ENCODE measurements at regions not wholly inside any gene's neighbourhood (a gene's known extent, or its start where the extent isn't known, plus 50 kb on each side); places are given as distances from the start of the nearest gene placed in this dataset.

GRCh38 chr3:159209459-159209858 lies 407.6 kb downstream of the MFSD1 start:
- Mint-ChIP-seq H3K9me3 (no peaks in the 10 kb centered on the region; the same call in 1 of the 2 replicates), H3K4me1 (ENCODE audit: low read depth) (no peaks in the 10 kb centered on the region), H3K27me3 (ENCODE audit: insufficient read depth) (peaks cover 13% of the 10 kb centered on the region), H3K4me3 (no peak overlapping the region), H3K27ac (no peak overlapping the region), H3K36me3 (ENCODE audit: low read depth) (no peaks in the 10 kb centered on the region)
- no peak for DNase-seq
- TF ChIP-seq CTCF (IDR thresholded peaks at IDR 0.05): no peak

GRCh38 chr3:159210336-159210735 lies 408.5 kb downstream of the MFSD1 start:
- Mint-ChIP-seq H3K9me3 (no peaks in the 10 kb centered on the region; the same call in 1 of the 2 replicates), H3K36me3 (ENCODE audit: low read depth) (no peaks in the 10 kb centered on the region), H3K27ac (no peak overlapping the region), H3K4me1 (ENCODE audit: low read depth) (no peaks in the 10 kb centered on the region), H3K4me3 (no peak overlapping the region), H3K27me3 (ENCODE audit: insufficient read depth) (peaks cover 12% of the 10 kb centered on the region)
- TF ChIP-seq CTCF (IDR thresholded peaks at IDR 0.05): no peak
- DNase-seq: no peak

GRCh38 chr3:159216311-159216710 lies 414.5 kb downstream of the MFSD1 start:
- no peaks in the 10 kb centered on the region for H3K9me3 Mint-ChIP-seq
- no peak for TF ChIP-seq CTCF (IDR thresholded peaks at IDR 0.05)
- H3K27me3 Mint-ChIP-seq (ENCODE audit: insufficient read depth): no peaks in the 10 kb centered on the region; the same call in 1 of the 2 replicates
- no peak overlapping the region for H3K4me3 Mint-ChIP-seq
- H3K4me1 Mint-ChIP-seq (ENCODE audit: low read depth): no peaks in the 10 kb centered on the region
- no peaks in the 10 kb centered on the region for H3K36me3 Mint-ChIP-seq (ENCODE audit: low read depth)
- no peak overlapping the region for H3K27ac Mint-ChIP-seq
- DNase-seq: no peak

GRCh38 chr3:159219231-159219630 lies 417.4 kb downstream of the MFSD1 start:
- H3K4me1 Mint-ChIP-seq (ENCODE audit: low read depth): no peaks in the 10 kb centered on the region
- DNase-seq: no peak
- H3K27ac Mint-ChIP-seq: no peak overlapping the region
- no peaks in the 10 kb centered on the region; the same call in 1 of the 2 replicates for H3K27me3 Mint-ChIP-seq (ENCODE audit: insufficient read depth)
- no peak for TF ChIP-seq CTCF (IDR thresholded peaks at IDR 0.05)
- H3K4me3 Mint-ChIP-seq: no peak overlapping the region
- H3K36me3 Mint-ChIP-seq (ENCODE audit: low read depth): no peaks in the 10 kb centered on the region
- no peaks in the 10 kb centered on the region for H3K9me3 Mint-ChIP-seq

- Mint-ChIP-seq H3K9me3 (no peaks in the 10 kb centered on the region), H3K36me3 (ENCODE audit: low read depth) (no peaks in the 10 kb centered on the region), H3K27ac (no peak overlapping the region), H3K4me1 (ENCODE audit: low read depth) (no peaks in the 10 kb centered on the region), H3K27me3 (ENCODE audit: insufficient read depth) (no peaks in the 10 kb centered on the region; the same call in 1 of the 2 replicates), H3K4me3 (no peak overlapping the region)
- no peak for DNase-seq
- no peak for TF ChIP-seq CTCF (IDR thresholded peaks at IDR 0.05)
Measured at GRCh38 chr3:159221335-159221734, 419.5 kb downstream of the MFSD1 start.

Data from HFFc6 (cell line).